Adipocyte (in vitro differentiated cells): ENCODE measurements at regions not wholly inside any gene's neighbourhood (a gene's known extent, or its start where the extent isn't known, plus 50 kb on each side); places are given as distances from the start of the nearest gene placed in this dataset.
"Not testable (repeated sequence)": the region's sequence is repeated elsewhere in the genome, so short reads cannot be mapped to it uniquely, and the experiment has no call there.

Experiments used
- DNase-seq: peaks from one replicate; pipeline ENCODE4 v3.0.0-alpha.2; 2015; ENCODE audit warnings: low read depth
- H3K27me3 ChIP-seq: replicated peaks from 2 replicates; pipeline ENCODE4 v1.7.0; 2013; ENCODE audit warnings: mild to moderate bottlenecking, low read length, moderate library complexity; ENCODE audit not compliant: control insufficient read depth, insufficient read depth
- H3K36me3 ChIP-seq: 2 replicates; pipeline ENCODE4 v1.7.0; 2013; ENCODE audit warnings: low read length, mild to moderate bottlenecking, moderate library complexity; ENCODE audit not compliant: control insufficient read depth, insufficient read depth, severe bottlenecking
- H3K4me1 ChIP-seq: 2 replicates; pipeline ENCODE4 v1.7.0; 2013; ENCODE audit warnings: mild to moderate bottlenecking, low read length, moderate library complexity; ENCODE audit not compliant: control insufficient read depth, insufficient read depth
- H3K4me3 ChIP-seq: 2 replicates; pipeline ENCODE4 v1.7.0; 2013; ENCODE audit warnings: mild to moderate bottlenecking, low read length, moderate library complexity
- H3K9ac ChIP-seq: 2 replicates; pipeline ENCODE4 v1.7.0; 2013; ENCODE audit warnings: mild to moderate bottlenecking, low read length, moderate library complexity
- H3K9me3 ChIP-seq: 2 replicates; pipeline ENCODE4 v1.7.0; 2013; ENCODE audit warnings: mild to moderate bottlenecking, low read length, moderate library complexity; ENCODE audit not compliant: control insufficient read depth

DNA sequence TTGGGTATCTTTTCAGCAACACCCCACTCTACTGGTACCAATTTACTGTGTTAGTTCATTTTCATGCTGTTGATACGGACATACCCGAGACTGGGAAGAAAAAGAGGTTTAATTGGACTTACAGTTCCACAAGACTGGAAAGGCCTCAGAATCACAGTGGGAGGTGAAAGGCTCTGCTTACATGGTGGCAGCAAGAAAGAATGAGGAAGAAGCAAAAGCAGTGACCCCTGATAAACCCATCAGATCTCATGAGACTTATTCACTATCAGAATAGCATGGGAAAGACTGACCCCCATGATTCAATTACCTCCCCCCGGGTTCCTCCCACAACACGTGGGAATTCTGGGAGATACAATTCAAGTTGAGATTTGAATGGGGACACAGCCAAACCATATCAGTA is 473.1 kb downstream of the RNF144A start:
- not testable (repeated sequence) for DNase-seq, H3K4me1 ChIP-seq, H3K9ac ChIP-seq, H3K4me3 ChIP-seq, H3K27me3 ChIP-seq, H3K36me3 ChIP-seq, H3K9me3 ChIP-seq

DNA sequence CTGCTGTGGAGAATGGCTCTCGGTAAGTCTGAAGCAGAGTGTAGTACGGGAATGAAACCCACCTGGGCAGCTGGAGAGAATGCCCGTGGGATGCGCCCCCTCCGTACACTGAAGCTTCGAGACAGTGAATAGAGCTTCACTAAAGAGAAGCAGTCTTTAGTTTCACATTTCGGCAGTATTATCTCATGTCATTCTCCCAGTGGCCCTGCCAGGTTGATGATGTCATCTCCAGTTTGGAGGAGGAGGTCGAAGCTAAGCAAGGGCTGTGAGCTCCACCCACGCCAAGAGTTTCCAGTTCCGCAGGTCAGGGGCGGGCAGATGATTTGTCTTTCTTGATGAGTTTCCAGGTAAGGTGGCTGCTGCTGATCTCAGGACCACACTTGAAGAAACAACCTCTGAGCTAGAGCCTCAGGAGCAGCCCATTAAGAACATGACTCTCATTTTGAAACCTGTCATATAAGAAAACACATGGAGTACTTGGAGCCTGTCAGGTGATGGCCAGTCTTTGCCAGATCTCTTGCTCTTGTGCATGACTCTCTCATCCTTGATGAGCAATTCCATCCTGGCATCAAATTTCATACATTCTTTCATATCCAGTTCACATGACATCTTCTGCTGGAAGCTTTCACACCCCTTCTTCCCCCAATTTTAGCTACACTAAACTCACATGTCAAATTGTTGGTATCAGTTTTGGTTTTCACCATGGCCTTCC is 475.0 kb downstream of the RNF144A start:
- H3K9me3 ChIP-seq: no peaks in the 10 kb centered on the region
- peak; percentile 12 for DNase-seq
- no peaks in the 10 kb centered on the region for H3K36me3 ChIP-seq
- no peak overlapping the region for H3K9ac ChIP-seq
- no peak overlapping the region for H3K4me3 ChIP-seq
- H3K27me3 ChIP-seq: peaks cover 3% of the 10 kb centered on the region
- H3K4me1 ChIP-seq: no peaks in the 10 kb centered on the region

- no peak for DNase-seq
- Histone ChIP-seq H3K9ac (no peak overlapping the region), H3K36me3 (no peaks in the 10 kb centered on the region), H3K4me1 (no peaks in the 10 kb centered on the region), H3K27me3 (peaks cover 10% of the 10 kb centered on the region), H3K4me3 (no peak overlapping the region), H3K9me3 (no peaks in the 10 kb centered on the region)
Observed at GRCh38 chr2:7394195-7394594, 477.0 kb downstream of the RNF144A start.

DNA sequence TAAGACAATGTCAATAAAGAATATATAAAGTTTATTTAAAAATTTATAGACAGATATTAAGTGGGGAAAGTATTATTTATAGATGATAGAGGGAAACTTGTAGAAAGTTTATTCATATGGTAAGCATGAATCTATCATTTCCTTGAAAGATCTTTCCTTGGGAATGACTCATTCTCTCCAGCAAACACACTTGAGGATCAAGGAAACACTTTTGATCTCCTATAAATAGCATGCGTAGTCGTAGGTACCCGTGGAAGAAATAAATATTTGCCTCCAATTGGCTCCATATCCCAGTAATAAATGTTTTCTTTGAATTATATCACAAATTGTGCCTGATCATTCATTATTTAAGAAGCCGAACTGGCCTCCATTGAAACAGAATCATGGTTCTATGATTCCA is 483.4 kb downstream of the RNF144A start:
- H3K4me3 ChIP-seq: no peak overlapping the region
- H3K27me3 ChIP-seq: peaks cover 28% of the 10 kb centered on the region

DNA sequence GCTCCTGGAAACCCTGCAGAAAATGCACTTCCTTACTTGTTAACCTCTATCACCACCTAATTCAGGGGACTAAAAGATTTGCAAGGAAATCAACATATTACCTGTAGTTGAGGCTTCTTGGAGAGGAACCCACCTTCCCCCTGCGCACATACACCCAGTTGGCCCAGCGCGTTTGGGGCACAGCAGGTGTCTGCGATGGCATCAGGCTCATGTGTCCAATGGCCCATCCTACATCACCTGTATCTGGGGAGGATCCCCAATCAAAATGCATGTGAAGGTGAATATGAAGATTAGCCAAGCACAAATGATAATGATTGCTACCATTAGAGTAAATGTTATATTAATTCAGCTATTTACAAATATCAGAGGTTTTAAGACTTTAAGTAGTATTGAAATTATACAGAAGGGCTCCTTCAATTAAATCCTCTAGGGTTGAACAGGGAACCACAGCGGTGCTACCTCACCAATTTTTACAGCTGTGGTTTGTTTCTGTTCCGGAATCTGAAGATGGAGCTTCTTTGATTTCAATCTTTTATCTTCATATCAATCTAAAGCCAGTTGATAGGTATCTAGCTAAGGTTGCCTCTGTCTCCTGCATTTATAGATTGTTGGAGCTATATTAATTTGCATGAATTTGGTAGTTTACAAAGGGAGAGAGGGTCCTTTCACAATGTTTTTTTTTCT is 486.0 kb downstream of the RNF144A start:
- Histone ChIP-seq H3K9me3 (no peaks in the 10 kb centered on the region), H3K4me1 (no peaks in the 10 kb centered on the region), H3K27me3 (peaks cover 33% of the 10 kb centered on the region), H3K9ac (no peak overlapping the region), H3K4me3 (no peak overlapping the region), H3K36me3 (no peaks in the 10 kb centered on the region)
- no peak for DNase-seq

More for the DNA sequence above, 483.4 kb downstream of the RNF144A start:
- Histone ChIP-seq H3K4me1 (no peaks in the 10 kb centered on the region), H3K9ac (no peak overlapping the region), H3K36me3 (no peaks in the 10 kb centered on the region), H3K9me3 (no peaks in the 10 kb centered on the region)
- no peak for DNase-seq

GRCh38 chr2:7405861-7406715 is 488.9 kb downstream of the RNF144A start:
- no peaks in the 10 kb centered on the region for H3K9me3 ChIP-seq
- H3K4me3 ChIP-seq: no peak overlapping the region
- no peaks in the 10 kb centered on the region for H3K4me1 ChIP-seq
- H3K9ac ChIP-seq: no peak overlapping the region
- H3K27me3 ChIP-seq: peaks cover 26% of the 10 kb centered on the region
- no peaks in the 10 kb centered on the region for H3K36me3 ChIP-seq
- DNase-seq: peak; percentile 37

DNA sequence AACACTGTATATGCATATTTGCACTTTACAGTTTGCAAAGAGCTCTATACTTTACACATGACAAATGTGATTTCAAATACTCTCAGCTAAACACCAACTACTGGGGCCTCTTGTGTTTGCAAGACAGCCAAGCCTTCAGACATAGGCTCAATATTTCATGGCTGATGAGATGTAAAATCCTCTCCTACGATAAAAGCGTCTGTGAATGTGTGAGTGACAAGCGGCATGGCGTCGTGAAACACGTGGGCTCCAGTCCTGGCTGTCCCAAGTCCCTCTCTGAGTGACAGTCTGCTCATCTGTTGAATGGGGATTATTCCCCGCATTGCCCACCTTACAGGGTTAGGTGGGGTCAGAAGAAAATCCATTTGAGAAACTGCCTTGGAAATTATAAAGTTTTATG is 489.8 kb downstream of the RNF144A start:
- Histone ChIP-seq H3K4me3 (no peak overlapping the region), H3K27me3 (peaks cover 20% of the 10 kb centered on the region), H3K36me3 (no peaks in the 10 kb centered on the region), H3K4me1 (no peaks in the 10 kb centered on the region), H3K9me3 (no peaks in the 10 kb centered on the region), H3K9ac (no peak overlapping the region)
- no peak for DNase-seq

DNA sequence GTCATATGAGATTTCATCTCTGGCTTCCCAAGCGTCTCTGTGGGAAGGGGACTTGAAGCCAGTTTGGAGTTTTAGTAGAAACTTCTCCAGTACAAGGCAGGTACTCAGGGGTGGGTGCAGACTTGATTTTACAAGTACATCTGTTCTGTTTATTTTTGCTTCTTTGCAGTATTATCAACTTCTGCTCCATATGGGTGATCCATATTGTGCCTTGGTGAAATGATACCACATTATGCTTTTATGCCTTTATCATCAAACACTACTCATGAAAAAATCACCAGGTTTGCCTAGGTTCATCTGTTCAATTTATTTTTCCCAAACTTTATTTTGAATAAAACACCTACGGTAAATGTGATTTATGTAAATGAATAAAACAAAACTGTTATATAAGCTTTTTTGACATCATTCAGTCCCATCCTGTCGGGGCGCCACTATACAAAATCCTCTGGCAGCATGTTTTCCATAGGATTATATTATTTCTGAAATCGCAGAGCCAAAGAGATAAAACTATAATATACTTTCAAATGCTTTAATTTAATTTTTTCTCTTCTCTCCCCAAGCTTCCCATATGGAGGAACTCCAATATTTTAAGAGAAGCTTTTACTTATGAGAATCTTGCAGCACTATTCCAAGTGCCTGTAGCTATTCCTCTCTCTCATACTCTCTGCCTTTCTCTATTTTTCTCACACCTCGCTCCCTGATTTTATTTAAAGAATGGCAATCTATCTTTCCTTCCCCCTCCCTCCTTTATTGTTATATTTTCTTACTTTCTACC is 490.9 kb downstream of the RNF144A start:
- peaks cover 11% of the 10 kb centered on the region for H3K27me3 ChIP-seq
- no peak for DNase-seq

GRCh38 chr2:7411691-7412090 is 494.5 kb downstream of the RNF144A start:
- H3K4me3 ChIP-seq: no peak overlapping the region
- H3K9ac ChIP-seq: no peak overlapping the region
- no peaks in the 10 kb centered on the region for H3K9me3 ChIP-seq
- H3K27me3 ChIP-seq: peaks cover 6% of the 10 kb centered on the region
- no peaks in the 10 kb centered on the region for H3K4me1 ChIP-seq
- no peak for DNase-seq
- H3K36me3 ChIP-seq: no peaks in the 10 kb centered on the region

More for the DNA sequence above, 490.9 kb downstream of the RNF144A start:
- Histone ChIP-seq H3K36me3 (no peaks in the 10 kb centered on the region), H3K4me3 (no peak overlapping the region), H3K4me1 (no peaks in the 10 kb centered on the region), H3K9me3 (no peaks in the 10 kb centered on the region), H3K9ac (no peak overlapping the region)

DNA sequence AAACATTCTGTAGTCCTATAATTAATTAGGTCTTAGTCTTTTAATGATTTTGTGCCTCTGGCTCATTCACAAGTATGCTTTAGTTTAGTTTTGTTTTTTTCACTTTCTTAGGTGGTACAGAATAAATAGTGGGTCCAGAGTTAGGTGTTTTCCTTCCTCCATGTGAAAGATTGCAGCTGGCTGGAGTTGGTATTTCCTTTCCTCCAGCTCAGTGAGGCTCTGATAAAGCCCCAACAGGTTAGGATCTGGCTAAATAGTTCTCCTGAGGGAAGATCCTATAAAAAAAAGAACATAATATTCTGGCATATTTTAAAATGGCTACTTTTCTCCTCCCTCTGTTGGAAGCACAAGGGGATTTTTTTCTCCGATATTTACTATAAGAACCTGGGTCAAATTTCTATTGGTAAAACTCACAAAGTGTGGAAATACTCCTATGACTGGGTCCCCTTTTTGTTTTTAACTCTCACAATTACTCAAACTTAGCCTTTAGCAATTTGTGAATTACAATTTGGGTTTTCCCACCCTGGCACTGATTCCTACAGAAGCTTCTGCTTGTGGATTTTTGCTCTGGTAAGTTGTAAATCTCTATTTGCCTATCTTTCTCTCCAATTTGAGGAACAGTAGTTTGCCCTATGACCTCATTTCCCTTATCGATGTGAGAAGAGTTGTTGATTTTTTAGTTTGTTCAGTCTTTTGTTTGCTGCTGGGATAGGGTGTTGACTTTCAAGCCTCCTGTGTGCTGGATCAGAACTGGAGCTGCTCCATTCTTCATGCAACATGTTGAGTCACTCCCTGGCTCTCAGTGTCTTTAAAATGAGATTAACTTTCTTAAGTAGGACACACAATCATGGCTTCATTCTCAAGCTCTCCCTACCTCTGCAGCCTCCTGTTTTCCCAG is 500.9 kb downstream of the RNF144A start:
- H3K27me3 ChIP-seq: peaks cover 9% of the 10 kb centered on the region

More for the DNA sequence above, 500.9 kb downstream of the RNF144A start:
- Histone ChIP-seq H3K4me1 (peaks cover 24% of the 10 kb centered on the region), H3K4me3 (peak overlapping the region; percentile 31), H3K9ac (peak overlapping the region; percentile 23), H3K36me3 (no peaks in the 10 kb centered on the region), H3K9me3 (no peaks in the 10 kb centered on the region)
- DNase-seq: peak; percentile 21
